DND-41 (cell line): ENCODE measurements at regions not wholly inside any gene's neighbourhood (a gene's known extent, or its start where the extent isn't known, plus 50 kb on each side); places are given as distances from the start of the nearest gene placed in this dataset.

Experiments
- ATAC-seq: fragments of 200-7000 bp; cut with Tn5 transposase; 3 replicates; pipeline ENCODE4 v1.9.1; 2021; ENCODE audit warnings: low read depth; ENCODE audit not compliant: insufficient read depth
- DNase-seq: peaks from one replicate; pipeline ENCODE4 v3.0.0-alpha.2; 2020
- H2AFZ ChIP-seq: 2 replicates; pipeline ENCODE4 v1.6.0; 2012; ENCODE audit warnings: low read depth, low read length
- H3K27ac ChIP-seq: 2 replicates; pipeline ENCODE4 v1.5.1; 2012; ENCODE audit warnings: low read length, inconsistent platforms
- H3K27me3 ChIP-seq: fragments of 200-600 bp; sonication (generic); 2 replicates; pipeline ENCODE4 v1.6.0; 2012; ENCODE audit warnings: low read length, mild to moderate bottlenecking, inconsistent platforms; ENCODE audit not compliant: insufficient read depth, poor library complexity
- H3K36me3 ChIP-seq: 2 replicates; pipeline ENCODE4 v1.5.1; 2012; ENCODE audit warnings: low read length, inconsistent platforms; ENCODE audit not compliant: insufficient read depth
- H3K4me1 ChIP-seq: 2 replicates; pipeline ENCODE4 v1.5.1; 2012; ENCODE audit warnings: mild to moderate bottlenecking, low read length; ENCODE audit not compliant: insufficient read depth
- H3K4me2 ChIP-seq: 2 replicates; pipeline ENCODE4 v1.6.0; 2012; ENCODE audit warnings: mild to moderate bottlenecking, moderate library complexity, low read length, inconsistent platforms; ENCODE audit not compliant: insufficient read depth
- H3K4me3 ChIP-seq, 2 experiments: fragments of 200-600 bp in 1 of 2; shearing (Covaris generic) in 1 of 2; 2 replicates each; pipeline ENCODE4 v1.5.1; 2012 to 2016; ENCODE audit warnings: inconsistent platforms in 2 of 2, low read length in 2 of 2, mild to moderate bottlenecking in 2 of 2, low read depth in 1 of 2, moderate library complexity in 1 of 2
- H3K79me2 ChIP-seq: 2 replicates; pipeline ENCODE4 v1.6.0; 2012; ENCODE audit warnings: low read length, inconsistent platforms; ENCODE audit not compliant: insufficient read depth
- H3K9ac ChIP-seq: 2 replicates; pipeline ENCODE4 v1.6.0; 2012; ENCODE audit warnings: low read depth, mild to moderate bottlenecking, inconsistent platforms, low read length, moderate library complexity
- H3K9me3 ChIP-seq: 2 replicates; pipeline ENCODE4 v1.5.1; 2012; ENCODE audit warnings: low read length, moderate library complexity, mild to moderate bottlenecking, inconsistent platforms; ENCODE audit not compliant: insufficient read depth, severe bottlenecking
- H4K20me1 ChIP-seq: 2 replicates; pipeline ENCODE4 v1.6.0; 2012; ENCODE audit warnings: low read length; ENCODE audit not compliant: insufficient read depth
- EZH2 ChIP-seq: IDR thresholded peaks from 3 replicates; pipeline ENCODE4 v1.6.1; 2012; ENCODE audit warnings: borderline replicate concordance, low read depth, mild to moderate bottlenecking, moderate library complexity, low read length, inconsistent platforms; ENCODE audit not compliant: severe bottlenecking
- TF ChIP-seq, protein P1 (sequence below): IDR thresholded peaks from 2 replicates; pipeline ENCODE4 v1.5.1; 2012; ENCODE audit warnings: borderline replicate concordance, low read length, moderate library complexity, mild to moderate bottlenecking; ENCODE audit not compliant: poor library complexity, severe bottlenecking; ENCODE audit errors: extremely low read depth

GRCh38 chr12:126051611-126052107 is 986.4 kb downstream of the AACS start:
- DNase-seq = no peak

DNA sequence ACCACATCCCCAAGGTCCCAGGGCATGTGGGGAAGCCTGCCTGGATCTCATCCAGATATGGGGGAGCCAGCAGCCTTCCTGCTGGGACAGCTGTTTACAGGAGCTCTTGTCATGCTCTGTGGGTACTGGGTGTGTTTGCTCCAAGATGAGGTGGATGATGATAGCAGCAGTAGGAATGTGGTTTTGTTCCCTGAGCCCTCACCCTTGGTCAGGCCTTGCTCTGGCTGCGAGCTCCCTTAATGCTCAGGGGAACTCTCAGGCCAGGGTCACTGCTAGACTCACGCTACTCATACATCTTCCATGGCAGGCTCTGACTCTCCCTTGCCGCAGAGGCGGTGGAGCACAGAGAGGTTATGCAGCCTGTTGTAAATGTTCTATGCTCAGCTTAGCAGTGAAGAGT is 990.3 kb downstream of the AACS start:
- Histone ChIP-seq H3K4me1 (no peaks in the 10 kb centered on the region), H3K4me3 (no peak overlapping the region), H3K9me3 (no peaks in the 10 kb centered on the region), H3K4me2 (no peak overlapping the region), H3K27me3 (no peaks in the 10 kb centered on the region), H3K9ac (no peak overlapping the region), H4K20me1 (no peaks in the 10 kb centered on the region), H3K79me2 (no peaks in the 10 kb centered on the region), H3K27ac (no peak overlapping the region), H2AFZ (no peak overlapping the region), H3K36me3 (no peaks in the 10 kb centered on the region)
- no peak for DNase-seq
- no peak for TF ChIP-seq EZH2
- TF ChIP-seq, protein P1, sequence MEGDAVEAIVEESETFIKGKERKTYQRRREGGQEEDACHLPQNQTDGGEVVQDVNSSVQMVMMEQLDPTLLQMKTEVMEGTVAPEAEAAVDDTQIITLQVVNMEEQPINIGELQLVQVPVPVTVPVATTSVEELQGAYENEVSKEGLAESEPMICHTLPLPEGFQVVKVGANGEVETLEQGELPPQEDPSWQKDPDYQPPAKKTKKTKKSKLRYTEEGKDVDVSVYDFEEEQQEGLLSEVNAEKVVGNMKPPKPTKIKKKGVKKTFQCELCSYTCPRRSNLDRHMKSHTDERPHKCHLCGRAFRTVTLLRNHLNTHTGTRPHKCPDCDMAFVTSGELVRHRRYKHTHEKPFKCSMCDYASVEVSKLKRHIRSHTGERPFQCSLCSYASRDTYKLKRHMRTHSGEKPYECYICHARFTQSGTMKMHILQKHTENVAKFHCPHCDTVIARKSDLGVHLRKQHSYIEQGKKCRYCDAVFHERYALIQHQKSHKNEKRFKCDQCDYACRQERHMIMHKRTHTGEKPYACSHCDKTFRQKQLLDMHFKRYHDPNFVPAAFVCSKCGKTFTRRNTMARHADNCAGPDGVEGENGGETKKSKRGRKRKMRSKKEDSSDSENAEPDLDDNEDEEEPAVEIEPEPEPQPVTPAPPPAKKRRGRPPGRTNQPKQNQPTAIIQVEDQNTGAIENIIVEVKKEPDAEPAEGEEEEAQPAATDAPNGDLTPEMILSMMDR = no peak
- ATAC-seq = no peak

More at GRCh38 chr12:126051611-126052107, 986.4 kb downstream of the AACS start:
- H3K4me3 ChIP-seq = no peak overlapping the region
- H3K9me3 ChIP-seq = no peaks in the 10 kb centered on the region
- H3K4me2 ChIP-seq = no peak overlapping the region
- no peaks in the 10 kb centered on the region for H4K20me1 ChIP-seq
- no peak for ATAC-seq
- H3K79me2 ChIP-seq = no peaks in the 10 kb centered on the region
- no peak overlapping the region for H2AFZ ChIP-seq
- H3K36me3 ChIP-seq = no peaks in the 10 kb centered on the region
- TF ChIP-seq, protein P1 = no peak
- TF ChIP-seq EZH2 = no peak
- H3K9ac ChIP-seq = no peak overlapping the region
- H3K27ac ChIP-seq = no peak overlapping the region
- no peaks in the 10 kb centered on the region for H3K4me1 ChIP-seq
- H3K27me3 ChIP-seq = no peaks in the 10 kb centered on the region

DNA sequence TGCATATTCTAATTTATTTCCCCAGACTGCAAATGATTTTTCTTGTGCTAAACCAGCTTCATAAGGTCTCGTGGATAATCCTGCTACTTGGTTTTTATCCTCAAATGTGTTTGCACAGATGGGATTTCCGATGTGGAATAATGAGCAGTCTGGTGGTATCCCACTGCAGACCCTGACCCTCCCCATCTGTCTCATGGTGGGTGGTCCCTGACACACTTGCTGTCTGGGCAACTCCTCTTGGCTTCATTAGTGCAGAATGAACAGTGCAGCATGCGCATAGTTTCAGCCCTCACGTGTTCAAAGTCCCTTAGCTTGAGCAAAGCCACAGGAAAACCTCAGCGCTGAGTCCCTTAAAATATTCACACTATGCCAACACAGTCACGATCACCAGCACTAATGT is 996.5 kb downstream of the AACS start:
- H3K4me1 ChIP-seq = no peaks in the 10 kb centered on the region
- H2AFZ ChIP-seq = no peak overlapping the region
- no peak for DNase-seq
- no peak overlapping the region for H3K27ac ChIP-seq
- ATAC-seq = no peak
- no peaks in the 10 kb centered on the region for H3K36me3 ChIP-seq
- no peak for TF ChIP-seq EZH2
- TF ChIP-seq, protein P1 = no peak
- H4K20me1 ChIP-seq = no peaks in the 10 kb centered on the region
- H3K79me2 ChIP-seq = no peaks in the 10 kb centered on the region
- H3K4me2 ChIP-seq = no peak overlapping the region
- H3K4me3 ChIP-seq = no peak overlapping the region
- peaks cover 2% of the 10 kb centered on the region for H3K27me3 ChIP-seq
- no peak overlapping the region for H3K9ac ChIP-seq
- H3K9me3 ChIP-seq = no peaks in the 10 kb centered on the region

DNA sequence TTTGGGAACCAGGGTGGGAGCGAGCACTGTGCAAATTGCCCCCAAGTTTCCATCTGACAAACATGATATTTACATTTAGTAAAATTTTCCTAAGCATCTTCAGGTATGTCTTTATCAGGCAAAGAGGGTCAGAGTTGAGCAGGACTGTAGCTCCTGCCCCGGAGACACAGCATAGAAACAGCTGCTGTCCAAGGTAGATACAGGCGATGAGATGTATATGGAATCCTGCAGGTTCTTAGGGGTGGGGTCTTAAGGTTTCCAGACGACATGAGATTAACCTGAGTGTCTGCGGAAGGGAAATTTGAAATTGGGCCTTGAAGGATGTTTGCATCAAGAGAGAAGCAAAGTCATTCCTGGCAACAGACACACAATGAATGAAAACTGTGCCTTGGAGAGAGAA is 998.8 kb downstream of the AACS start:
- Histone ChIP-seq H3K36me3 (no peaks in the 10 kb centered on the region), H3K4me3 (no peak overlapping the region), H3K9ac (no peak overlapping the region), H3K27me3 (peaks cover 2% of the 10 kb centered on the region), H2AFZ (no peak overlapping the region), H3K4me1 (no peaks in the 10 kb centered on the region), H3K9me3 (no peaks in the 10 kb centered on the region), H3K79me2 (no peaks in the 10 kb centered on the region), H3K4me2 (no peak overlapping the region), H3K27ac (no peak overlapping the region), H4K20me1 (no peaks in the 10 kb centered on the region)
- no peak for DNase-seq
- no peak for ATAC-seq
- TF ChIP-seq, protein P1 = no peak
- no peak for TF ChIP-seq EZH2
